Heart left ventricle (tissue), 13 donors: ENCODE measurements at regions not wholly inside any gene's neighbourhood (a gene's known extent, or its start where the extent isn't known, plus 50 kb on each side); places are given as distances from the start of the nearest gene placed in this dataset.

Experiments used
- POLR2A ChIP-seq, 2 donors: fragments of 450-650 bp; IDR thresholded peaks; one replicate each; pipeline ENCODE4 v1.6.1; 2017; ENCODE audit warnings: antibody characterized with exemption in 2 of 2, mild to moderate bottlenecking in 2 of 2, moderate library complexity in 2 of 2
- TF ChIP-seq, protein P1 (sequence below), 12 donors: fragments of 200-600 bp; sonication (generic) in 4 of 12; IDR thresholded peaks; one replicate each; pipeline versions ENCODE4 v1.5.0 to v1.8.0; 2018 to 2022; ENCODE audit warnings: antibody characterized with exemption in 12 of 12, mild to moderate bottlenecking in 5 of 12
- donor health status: ischemic (EF 13 %, LVEDD 7.1; RV severe dilation, severe dysfunction).
- donor health status: DM: no; HTN: yes; CAD: no.
- donor health status: DM: no; HTN: no; CAD: no.
- donor health status: ischemic (EF 25% LVEDD 6.9; RV normal size, moderate dysfunction).
- donor health status: ischemic (EF 25% LVEDD 5.7; RV mildly dilated, moderate dysfunction).
- donor health status: ischemic (EF 35%, LVEDD 5.7; RV mildly dilated, moderate dysfunction).
- donor health status: nonischemic (EF 11% LVEDD 7.7; RV severe dilation, severe dysfunction).
- donor health status: DM: yes; HTN: yes; CAD: no.
- donor health status: PGD.
- donor health status: ischemic (EF 29% LVEDD 5.4; RV normal size, mild dysfunction).
- donor health status: nonischemic (EF 23%, LVEDD 6.1; RV moderate dilation, normal function).

DNA sequence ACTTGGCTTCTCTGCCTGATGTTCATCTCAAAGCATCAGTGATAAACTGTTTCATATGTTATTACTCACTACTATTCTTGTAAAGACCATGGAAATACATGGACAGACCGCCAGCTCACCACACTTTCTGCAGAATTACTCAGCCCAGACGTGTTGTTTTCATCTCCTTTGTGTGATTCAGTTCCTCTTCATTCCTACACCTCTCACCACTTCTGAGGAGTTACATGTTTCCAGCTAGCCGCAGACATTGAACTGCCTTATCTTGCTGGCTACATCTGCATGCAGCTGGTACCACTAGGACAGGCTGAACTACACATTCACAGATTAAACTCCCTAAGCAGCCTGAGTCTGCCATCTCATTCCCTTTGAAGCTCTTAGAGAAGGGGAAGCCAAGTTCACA, 443.2 kb upstream of the FGF16 start:
- TF ChIP-seq, protein P1, sequence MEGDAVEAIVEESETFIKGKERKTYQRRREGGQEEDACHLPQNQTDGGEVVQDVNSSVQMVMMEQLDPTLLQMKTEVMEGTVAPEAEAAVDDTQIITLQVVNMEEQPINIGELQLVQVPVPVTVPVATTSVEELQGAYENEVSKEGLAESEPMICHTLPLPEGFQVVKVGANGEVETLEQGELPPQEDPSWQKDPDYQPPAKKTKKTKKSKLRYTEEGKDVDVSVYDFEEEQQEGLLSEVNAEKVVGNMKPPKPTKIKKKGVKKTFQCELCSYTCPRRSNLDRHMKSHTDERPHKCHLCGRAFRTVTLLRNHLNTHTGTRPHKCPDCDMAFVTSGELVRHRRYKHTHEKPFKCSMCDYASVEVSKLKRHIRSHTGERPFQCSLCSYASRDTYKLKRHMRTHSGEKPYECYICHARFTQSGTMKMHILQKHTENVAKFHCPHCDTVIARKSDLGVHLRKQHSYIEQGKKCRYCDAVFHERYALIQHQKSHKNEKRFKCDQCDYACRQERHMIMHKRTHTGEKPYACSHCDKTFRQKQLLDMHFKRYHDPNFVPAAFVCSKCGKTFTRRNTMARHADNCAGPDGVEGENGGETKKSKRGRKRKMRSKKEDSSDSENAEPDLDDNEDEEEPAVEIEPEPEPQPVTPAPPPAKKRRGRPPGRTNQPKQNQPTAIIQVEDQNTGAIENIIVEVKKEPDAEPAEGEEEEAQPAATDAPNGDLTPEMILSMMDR (IDR thresholded peaks at IDR 0.05): no peak
- TF ChIP-seq POLR2A (IDR thresholded peaks at IDR 0.05): no peak
